ENCODE measurements at regions not wholly inside any gene's neighbourhood (a gene's known extent, or its start where the extent isn't known, plus 50 kb on each side); places are given as distances from the start of the nearest gene placed in this dataset.
"Not testable (repeated sequence)": the region's sequence is repeated elsewhere in the genome, so short reads cannot be mapped to it uniquely, and the experiment has no call there.

DNA sequence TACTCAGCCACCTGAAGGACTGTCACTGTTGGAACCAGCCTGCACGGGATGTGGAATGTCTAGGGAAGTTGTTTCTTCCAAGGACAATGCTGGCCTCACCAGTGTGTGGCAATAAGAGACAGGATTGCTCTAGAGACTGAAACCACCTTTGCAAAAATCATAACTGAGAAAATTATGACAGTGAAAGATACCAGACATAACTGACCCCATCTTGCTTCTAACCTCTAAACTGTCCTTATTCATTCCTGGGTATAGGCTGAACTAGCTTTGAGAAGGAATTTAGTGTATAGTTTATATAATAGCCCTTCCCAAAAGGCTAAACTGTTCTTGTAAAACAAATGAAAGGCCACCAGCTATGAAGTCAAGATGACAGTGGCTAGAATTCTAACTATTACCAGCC is 83.6 kb downstream of the IER5 start:
- no peak for DNase-seq (ENCODE audit: low read depth in 3 of 3)

DNA sequence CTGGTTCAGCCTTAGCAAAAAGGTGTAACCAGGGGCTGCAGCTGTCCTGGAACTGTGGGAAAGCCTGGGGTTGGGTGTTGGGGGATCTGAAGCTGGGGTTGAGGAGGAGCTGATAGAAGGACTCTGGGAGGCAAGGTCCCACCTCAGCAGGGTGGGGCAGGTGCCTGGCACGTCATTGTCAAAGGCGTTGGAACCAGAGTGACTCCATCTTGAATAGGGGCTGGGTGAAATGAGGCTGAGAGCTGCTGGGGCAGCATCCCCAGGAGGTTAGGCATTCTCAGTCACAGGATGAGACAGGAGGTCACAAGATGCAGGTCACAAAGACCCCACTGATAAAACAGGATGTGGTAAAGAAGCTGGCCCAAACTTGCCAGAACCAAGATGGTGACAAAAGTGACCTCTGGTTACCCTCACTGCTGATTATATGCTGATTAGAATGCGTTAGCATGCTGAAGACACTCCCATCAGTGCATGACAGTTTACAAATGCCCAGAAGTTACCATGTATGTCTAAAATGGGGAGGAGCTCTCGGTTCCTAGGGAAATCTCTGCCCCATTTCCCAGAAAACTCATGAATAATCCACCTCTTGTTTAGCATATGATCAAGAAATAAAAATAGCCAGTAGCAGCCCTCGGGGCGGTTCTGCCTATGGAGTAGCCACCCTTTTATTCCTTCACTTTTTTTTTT is 85.4 kb downstream of the IER5 start:
- DNase-seq (ENCODE audit: low read depth in 3 of 3) = no peak

DNA sequence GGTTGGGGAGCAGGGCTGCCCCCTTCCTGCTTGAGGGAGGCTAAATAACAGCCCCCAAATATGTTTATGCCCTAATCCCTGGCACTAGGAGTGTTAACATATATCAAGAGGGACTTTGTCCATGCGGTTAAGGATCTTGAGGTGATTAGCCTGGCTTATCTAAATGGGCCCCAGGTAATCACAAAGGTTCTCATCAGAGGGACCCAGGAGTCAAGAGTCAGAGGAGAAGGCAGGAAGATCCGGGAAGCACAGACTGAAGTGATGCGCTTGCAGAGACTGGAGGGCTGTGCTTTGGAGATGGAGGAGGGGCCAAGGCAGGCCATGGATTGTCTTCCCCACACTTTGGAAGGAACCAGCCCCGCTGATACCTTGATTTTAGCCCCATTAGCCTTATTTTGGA is 86.4 kb downstream of the IER5 start:
- DNase-seq (ENCODE audit: low read depth in 3 of 3) = no peak

DNA sequence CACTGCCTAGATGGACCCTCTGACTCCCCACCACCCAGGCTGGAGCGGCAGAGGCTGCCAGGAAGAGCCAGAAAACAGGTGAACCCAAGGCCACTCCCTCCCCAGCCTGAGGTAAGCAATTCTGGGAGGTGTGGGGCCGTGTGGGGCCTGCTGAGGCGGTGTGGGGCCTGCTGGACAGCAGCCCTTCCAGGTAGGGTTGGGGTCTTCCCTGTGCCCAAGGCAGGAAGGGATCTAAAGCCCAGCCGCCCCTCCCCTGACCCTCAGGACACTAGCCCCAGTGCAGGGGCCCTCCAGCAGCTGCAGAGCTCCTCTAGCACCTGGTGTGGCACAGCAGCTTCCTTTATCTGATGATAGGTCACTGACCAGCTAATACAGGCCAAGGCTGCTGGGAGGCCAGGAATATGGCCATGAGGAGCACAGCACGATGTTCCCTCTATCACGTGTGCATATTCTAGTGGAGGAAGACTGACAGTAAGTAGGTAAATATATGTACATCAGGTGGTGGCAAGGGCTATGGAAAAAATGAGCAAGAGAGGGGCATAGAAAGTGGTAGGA is 86.9 kb downstream of the IER5 start:
- DNase-seq (ENCODE audit: low read depth in 3 of 3) = no peak

DNA sequence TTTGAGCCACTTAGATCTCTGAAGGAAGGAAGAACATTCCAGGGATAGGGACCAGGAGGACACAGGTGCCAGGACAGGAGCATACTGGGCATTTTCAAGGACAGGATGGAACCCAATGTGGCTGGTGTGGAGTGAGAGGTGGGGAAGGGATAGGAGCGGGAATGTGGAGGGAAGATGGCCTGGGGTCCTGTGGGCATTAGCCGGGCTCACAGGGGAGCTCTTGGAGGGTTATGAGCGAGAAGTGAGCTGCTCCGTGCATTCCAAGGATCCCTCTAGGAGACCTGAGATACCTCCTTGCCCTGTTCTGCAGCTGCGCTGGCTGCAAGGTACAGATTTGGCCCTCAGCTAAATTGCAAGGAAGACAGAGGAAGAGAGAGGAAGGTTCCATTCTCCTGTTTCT is 87.5 kb downstream of the IER5 start:
- no peak for DNase-seq (ENCODE audit: low read depth in 3 of 3)

DNA sequence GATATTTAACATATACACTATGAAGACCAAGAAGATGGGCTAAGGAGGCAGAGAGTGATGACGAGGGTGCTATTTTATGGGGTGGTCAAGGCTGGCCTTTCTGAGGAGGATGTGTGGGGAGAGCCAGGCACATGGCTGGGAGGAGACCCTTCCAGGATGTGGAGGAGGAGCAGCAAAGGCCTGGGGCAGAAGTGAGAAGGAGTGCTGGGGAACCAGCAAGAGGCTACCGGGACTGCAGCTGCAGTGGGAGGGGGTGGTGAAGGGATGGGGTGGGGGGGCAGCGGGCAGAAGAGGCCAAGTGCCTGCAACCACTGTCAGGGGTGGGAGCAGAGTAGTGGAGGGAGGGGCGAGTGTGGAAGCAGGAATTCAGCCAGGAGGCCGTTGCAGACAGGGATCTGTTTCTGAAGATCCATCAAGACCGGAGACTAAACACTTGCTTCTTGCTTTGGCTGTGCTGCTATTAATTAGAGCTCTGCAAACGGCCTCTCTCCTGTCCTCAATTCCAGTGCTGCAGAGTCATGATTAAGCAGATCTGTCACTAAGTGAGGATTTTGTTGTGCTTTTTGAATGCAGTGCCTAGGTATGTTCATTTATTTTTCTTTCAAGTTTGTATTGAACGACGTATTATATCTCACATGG is 89.9 kb downstream of the IER5 start:
- no peak for DNase-seq (ENCODE audit: low read depth in 3 of 3)

DNA sequence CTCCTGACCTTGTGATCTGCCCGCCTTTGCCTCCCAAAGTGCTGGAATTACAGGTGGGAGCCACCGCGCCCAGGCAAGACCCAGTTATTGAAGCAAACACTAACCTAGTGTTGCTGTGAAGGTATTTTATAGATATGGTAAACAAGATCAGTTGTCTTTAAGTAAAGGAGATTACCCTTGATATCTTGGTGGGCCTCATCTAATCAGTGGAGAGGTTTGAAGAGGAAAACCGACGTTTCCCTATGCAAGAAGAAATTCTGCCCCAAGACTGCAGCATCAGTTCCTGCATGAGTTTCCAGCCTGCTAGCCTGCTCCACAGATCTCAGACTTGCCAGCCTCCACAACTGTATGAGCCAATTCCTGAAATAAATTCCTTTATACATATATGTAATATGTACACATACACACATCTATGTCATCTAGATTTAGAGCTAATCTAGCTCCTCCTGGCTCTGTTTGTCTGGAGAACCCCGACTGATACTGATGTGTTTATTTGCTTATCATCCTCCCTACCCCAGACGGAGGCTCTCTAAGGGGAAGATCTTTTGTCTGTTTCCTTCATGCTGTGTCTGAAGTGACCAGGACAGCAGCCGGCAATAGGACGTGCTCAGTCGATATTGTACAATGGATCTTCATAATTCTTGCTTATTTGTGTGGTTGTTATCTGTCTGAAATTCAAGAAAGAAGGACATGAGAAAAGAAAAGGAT is 90.9 kb downstream of the IER5 start:
- DNase-seq (ENCODE audit: low read depth in 3 of 3) = no peak

DNA sequence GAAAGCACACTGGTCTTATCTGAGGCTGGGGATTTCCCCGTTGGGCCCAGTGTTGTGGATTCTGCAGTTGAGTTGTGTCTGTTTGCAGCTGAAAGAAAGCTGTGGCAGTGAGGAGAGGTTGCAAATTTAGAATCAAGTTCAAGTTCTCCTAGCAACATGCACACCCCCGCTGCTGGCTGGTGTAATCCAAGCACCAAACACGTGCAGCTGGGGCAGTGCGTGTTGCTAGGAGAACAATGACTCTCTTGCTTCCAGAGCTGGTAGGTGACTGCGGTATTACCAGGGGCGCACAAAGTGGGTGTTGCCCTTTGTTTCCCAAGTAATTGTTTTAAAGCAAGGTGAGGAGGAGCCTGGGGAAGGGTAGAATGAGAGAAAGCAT is 91.5 kb downstream of the IER5 start:
- peak in 1 of 3 donors; percentile 29 for DNase-seq (ENCODE audit: low read depth in 3 of 3)

DNA sequence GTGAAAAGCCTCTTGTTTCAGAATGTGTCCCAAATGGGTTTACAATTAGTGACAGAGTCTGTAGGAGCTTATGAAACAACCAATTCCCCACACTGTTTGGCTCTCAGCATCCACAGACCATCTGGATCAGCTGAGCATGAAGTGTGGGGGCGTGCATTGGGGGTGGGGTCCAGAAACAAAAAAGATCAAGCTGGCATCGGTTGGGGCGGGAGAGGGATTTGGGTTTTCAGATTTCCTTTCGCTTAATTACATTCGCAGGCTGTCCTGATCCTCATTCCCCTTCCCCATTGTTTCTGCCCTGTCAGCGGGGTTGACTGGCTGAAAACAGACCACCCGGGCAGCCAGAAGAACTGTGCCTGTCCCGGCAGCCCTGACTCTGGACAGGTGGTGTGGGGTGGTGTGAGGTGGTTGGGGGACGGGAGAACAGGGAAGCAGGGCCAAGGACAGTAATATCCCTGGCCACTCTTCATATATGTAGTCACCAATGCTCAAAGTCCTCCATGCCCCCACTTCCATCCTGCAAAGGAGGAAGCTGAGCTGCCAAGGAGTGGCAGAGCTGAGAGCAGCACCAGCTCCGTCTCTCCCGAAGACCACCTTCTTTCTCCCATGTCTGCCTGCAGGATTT is 92.0 kb downstream of the IER5 start:
- no peak for DNase-seq (ENCODE audit: low read depth in 3 of 3)

DNA sequence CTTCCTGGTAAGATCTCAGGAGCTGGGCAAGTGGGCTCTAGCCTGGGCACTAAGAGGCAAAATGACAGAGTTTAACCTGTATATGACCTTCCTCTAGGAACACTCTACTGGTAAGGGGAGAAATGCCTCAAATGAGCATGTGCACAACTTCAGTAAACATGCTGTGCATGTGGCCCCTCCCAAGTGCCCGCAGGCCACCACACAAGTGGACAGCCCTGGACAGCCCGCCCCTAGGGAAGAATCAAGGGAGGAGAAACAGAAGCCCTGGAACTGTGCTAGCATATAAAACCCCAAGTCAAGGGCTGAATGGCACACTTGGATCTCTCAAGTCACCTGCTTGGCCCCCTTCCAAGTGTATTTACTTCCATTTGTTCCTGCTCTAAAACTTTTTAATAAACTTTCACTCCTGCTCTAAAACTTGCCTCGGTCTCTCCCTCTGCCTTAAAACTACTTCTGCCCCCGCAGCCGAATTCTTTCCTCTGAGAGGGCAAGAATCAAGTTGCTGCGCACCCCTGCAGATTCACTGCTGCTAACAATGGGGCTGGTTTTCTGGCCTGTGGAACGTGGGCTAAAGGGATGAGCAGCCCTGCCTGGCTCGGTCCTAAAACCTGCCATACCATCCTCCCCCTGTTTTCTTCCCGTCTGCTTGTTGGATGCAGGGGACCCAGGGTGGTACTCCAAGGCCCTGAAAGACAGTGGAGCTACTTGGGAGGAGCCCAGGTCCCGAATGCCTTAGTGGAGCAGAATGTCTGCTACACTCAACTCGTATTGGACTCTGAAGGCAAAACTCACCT is 93.5 kb downstream of the IER5 start:
- no peak for DNase-seq (ENCODE audit: low read depth in 3 of 3)

DNA sequence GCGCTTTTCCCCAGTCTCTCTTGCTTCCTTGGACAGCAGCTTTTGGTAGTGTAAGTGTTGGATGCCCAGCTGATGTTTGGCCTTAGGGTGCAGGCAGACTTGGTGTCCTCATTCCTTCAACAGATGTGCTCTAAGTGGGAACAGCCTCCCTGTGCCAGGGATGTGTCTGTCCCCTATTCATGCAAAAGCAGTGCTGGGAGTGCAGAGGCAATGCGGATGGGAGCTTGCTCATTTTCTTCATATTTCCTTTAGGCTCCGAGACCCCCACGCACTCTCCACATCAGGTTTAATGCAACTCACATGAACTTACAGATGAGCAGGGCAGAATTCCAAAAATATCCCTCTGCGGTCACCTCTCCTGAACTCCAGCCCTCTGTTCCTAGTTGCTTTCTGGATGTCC is 96.1 kb downstream of the IER5 start:
- DNase-seq (ENCODE audit: low read depth in 3 of 3) = no peak

DNA sequence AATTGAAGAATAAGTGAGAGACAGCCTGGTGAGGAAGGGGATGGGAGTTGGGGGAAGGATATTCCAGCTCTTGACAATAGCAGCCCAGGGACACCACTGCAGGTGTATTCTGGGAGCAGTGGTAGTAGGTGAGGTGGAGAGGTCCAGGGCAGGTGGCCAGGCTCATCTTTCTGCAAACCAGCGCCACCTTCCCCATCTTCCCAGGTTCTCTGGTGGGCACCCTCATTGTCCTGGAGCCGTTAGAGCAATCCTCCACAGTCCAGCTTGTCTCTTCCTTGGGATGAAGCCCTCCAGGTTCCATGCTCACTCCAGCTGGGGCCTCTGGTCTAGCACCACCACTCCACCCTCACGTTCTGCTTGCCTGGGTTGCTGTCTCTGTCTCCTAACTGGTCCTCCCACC is 97.0 kb downstream of the IER5 start:
- no peak for DNase-seq (ENCODE audit: low read depth in 3 of 3)

DNA sequence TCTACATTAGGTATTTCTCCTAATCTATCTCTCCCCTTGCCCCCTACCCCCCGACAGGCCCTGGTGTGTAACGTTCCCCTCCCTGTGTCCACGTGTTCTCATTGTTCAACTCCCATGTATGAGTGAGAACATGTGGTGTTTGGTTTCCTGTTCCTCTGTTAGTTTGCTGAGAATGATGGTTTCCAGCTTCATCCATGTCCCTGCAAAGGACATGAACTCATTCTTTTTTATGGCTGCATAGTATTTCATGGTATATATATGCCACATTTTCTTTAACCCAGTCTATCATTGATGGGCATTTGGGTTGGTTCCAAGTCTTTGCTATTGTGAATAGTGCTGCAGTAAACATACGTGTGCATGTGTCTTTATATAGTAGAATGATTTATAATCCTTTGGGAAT is 97.6 kb downstream of the IER5 start:
- DNase-seq (ENCODE audit: low read depth in 3 of 3) = not testable (repeated sequence)

DNA sequence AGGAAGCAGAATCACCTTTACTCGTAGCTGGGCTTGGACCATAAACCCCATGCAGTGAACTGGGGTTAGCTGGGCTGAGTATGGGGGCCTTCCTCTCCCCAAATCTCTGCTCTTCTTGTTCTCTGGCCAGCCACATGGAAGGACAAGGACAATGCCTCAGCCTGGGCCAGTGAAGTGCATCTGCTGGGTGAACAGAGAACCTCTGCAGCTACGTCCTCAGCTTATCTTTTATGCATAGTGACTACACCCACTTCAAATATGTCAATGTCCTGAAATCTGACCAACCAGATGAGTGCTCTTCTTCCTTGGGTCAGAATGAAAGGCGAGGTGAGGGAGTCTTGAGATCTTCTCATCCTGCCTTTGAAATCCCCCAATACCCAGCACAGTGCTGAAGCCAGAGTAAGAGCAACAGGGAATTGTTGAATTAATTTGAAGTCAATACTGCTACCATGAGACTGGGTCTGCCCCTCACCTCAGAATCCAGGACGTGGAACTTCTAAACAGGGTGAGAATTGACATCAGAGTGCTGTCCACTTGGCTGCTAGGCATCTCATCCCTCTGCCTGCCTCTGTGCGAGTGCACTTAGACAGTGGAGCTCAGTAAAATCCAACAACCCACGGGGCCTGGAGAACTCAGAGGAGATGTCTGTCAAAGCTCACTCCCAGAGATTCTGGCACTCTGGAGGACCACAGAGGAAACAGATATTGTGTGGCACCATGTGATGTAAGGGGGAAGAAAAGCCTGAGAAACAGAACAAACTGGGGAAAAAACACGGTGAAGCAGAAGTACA is 99.0 kb downstream of the IER5 start:
- no peak for DNase-seq (ENCODE audit: low read depth in 3 of 3)

DNA sequence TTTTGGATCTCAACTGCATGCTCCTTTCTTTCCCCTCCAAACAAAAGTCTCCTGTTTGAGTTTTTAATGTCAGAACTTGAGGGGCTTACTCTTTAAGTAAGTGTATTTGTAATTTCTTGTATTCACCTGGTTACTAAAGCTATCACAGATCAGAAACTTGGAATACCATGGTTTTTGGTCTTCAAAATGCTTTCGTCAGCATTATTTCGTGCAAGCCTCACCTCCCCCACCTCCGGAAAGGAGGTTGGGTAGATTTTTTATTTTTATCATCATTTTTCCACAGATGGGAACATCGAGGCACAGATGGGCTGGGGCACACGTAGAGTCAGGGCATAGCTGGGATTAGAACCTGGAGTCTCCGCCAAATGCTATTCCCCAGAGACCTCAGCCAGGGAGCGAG is 100.7 kb downstream of the IER5 start:
- no peak for DNase-seq (ENCODE audit: low read depth in 3 of 3)

DNA sequence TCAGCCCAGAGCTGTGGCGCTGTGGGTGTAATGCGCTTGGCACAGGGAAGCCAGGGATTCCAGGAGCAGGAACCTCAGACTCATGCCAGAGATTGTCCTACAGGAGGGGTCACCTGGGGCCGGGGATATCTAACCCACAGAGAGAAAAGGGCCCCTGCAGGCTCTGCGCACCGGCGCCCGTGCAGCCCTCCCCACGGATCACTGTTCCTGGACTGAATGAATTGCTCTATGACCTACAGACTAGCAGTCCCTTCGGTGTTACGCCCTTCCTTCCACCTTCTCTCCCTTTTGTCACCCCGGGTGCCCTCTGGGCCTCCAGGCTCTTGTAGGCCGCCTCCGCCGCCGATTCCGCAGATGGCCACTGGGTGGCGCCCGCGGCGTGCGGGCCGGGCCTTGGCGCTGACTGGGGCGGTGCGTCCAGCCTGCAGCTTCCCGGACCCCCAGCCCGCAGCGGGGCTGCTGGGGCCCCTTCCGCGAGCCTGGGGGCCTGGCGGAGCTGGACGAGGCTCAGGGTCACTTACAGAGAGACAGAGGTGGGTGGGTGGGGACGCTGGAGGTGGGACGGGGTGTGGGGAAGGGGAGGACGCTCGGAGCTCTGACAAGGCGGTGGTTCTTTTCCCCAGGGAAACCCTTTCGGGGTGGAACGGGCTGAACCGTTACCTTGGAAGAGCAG is 101.3 kb downstream of the IER5 start:
- peak; percentile 53 to 60 (median 54) for DNase-seq (ENCODE audit: low read depth in 3 of 3)

DNA sequence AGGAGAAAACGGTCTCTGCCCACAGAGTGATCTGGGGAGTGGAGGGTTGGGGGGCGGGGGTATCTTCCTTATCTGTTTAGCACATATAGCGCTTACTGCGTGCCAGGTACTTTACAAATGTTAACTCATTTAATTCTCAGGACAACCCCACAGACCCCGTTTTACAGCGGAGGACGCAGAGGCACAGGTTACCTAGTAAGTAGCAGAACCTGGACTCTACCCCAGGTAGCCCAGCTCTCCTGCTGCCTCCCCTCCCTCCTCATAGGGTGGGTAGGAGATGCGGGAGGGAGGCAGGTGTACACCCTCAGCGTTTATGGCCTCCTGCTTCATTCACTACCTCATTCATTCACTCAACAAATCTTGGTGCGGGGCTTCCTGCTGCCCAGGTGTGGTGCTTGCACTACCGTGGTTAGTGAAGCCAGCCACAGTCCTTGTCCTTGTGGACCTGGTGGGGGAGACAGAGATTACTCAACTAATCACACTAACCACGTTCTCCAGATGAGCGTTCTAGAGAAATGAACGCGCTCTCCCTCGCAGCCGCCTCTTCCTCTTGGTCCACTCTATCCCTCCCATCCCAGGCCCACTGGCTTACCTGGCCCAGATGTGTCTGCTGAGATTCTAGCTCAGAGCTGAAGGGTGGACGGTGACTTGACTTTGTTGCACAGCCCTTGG is 102.0 kb downstream of the IER5 start:
- no peak for DNase-seq (ENCODE audit: low read depth in 3 of 3)

DNA sequence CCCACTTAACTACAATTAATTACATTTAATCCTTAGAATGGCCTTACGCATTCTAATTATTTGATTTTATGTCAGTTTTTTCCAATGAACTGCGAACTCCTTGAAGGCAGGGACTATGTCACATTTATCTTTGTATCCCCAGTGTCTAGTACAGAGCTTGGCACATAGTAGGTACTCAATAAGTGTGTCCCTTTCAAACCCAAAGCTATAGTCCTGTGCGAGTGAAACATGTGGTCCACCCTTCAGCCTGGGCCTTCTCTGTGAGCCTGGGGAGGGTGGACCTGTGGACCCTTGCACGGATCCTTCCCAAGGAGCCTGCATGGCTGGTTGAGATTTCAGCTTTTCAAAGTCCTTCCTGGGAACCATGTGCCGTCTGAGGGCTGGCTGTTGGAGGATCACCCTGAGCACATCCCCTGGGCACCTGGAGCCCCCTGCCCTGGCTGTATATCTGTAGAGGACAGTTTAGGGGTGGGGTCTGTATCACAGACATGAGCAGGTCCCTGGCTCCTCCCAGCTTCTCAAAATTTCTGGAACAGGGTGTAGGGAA is 103.1 kb downstream of the IER5 start:
- no peak for DNase-seq (ENCODE audit: low read depth in 3 of 3)

DNA sequence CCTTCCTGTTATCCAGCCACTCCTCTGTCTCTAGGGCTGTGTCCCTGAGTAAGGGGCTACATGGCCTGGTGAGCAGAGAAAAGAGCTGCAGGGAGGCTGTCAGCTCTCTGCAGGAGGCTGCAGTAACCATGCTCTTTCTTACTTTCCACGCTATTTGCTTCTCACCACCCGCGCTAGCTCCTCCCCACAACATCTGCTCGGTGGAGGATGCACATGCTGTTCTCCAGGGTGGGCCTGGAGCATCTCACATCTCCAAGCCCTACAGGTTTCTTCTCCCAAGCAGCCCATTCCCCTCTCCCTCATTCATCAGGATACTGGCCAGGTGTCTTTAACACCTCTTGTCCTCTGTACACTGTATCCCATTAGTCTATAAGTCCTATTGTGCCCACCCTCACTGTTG is 103.8 kb downstream of the IER5 start:
- DNase-seq (ENCODE audit: low read depth in 3 of 3) = no peak
